ENCODE measurements at regions not wholly inside any gene's neighbourhood (a gene's known extent, or its start where the extent isn't known, plus 50 kb on each side); places are given as distances from the start of the nearest gene placed in this dataset.

DNA sequence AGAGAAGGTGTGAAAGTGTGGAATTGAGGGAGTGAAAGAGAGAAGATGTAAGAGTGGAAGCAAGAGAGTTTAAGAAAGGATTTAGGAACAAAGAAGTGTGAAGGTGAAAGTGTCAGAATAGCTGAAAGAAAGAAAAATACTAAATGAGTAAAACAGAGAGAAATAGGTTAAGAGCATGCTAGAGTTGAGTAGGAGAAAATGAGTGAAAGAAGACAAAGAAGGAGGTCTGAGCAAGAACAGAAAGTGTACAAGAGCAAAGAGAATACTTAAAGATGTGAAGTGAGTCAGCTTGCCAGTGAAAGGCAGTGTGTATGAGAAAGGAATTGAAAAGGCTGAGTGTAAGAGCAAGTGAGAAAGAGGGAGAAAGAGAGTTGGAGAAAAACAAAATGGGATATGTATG is 348.8 kb upstream of the BCHE start:
- H3K9me3 ChIP-seq, result no peaks in the 10 kb centered on the region
- no peak overlapping the region for H3K4me3 ChIP-seq
- no peaks in the 10 kb centered on the region for H3K27me3 ChIP-seq
- no peaks in the 10 kb centered on the region for H3K4me1 ChIP-seq
- no peak overlapping the region for H3K27ac ChIP-seq
- no peak for ATAC-seq
- no peak for TF ChIP-seq POLR2AphosphoS5 (IDR thresholded peaks at IDR 0.05)
- TF ChIP-seq, protein P1, sequence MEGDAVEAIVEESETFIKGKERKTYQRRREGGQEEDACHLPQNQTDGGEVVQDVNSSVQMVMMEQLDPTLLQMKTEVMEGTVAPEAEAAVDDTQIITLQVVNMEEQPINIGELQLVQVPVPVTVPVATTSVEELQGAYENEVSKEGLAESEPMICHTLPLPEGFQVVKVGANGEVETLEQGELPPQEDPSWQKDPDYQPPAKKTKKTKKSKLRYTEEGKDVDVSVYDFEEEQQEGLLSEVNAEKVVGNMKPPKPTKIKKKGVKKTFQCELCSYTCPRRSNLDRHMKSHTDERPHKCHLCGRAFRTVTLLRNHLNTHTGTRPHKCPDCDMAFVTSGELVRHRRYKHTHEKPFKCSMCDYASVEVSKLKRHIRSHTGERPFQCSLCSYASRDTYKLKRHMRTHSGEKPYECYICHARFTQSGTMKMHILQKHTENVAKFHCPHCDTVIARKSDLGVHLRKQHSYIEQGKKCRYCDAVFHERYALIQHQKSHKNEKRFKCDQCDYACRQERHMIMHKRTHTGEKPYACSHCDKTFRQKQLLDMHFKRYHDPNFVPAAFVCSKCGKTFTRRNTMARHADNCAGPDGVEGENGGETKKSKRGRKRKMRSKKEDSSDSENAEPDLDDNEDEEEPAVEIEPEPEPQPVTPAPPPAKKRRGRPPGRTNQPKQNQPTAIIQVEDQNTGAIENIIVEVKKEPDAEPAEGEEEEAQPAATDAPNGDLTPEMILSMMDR (IDR thresholded peaks at IDR 0.05), result no peak
- no peak for TF ChIP-seq EP300 (IDR thresholded peaks at IDR 0.05)
- no peak for TF ChIP-seq POLR2A (IDR thresholded peaks at IDR 0.05)
- no peaks in the 10 kb centered on the region for H3K36me3 ChIP-seq

- Histone ChIP-seq H3K36me3 (no peaks in the 10 kb centered on the region), H3K4me1 (peaks cover 0 to 17% (median 0%) of the 10 kb centered on the region in 3 donors), H3K4me3 (no peak overlapping the region), H3K27ac (no peak overlapping the region), H3K9me3 (no peaks in the 10 kb centered on the region), H3K27me3 (no peaks in the 10 kb centered on the region)
- WGBS, 2 donors (ENCODE audit: low coverage in 1 of 2), result 78% methylated on average over 1 of the region's 1 CpG; no CpG with 5 or more reads in 1 of the 2 donors
- no peak for ATAC-seq
- TF ChIP-seq POLR2AphosphoS5 (IDR thresholded peaks at IDR 0.05) (no peak), EP300 (IDR thresholded peaks at IDR 0.05) (no peak), POLR2A (IDR thresholded peaks at IDR 0.05) (no peak)
- TF ChIP-seq, protein P1 (IDR thresholded peaks at IDR 0.05), result no peak
These were observed 339.9 kb upstream of the BCHE start for GRCh38 chr3:166177130-166177529.

- no peak for ATAC-seq
- no peak for TF ChIP-seq EP300 (IDR thresholded peaks at IDR 0.05)
- no peak for TF ChIP-seq POLR2AphosphoS5 (IDR thresholded peaks at IDR 0.05)
- TF ChIP-seq POLR2A (IDR thresholded peaks at IDR 0.05), result no peak
- TF ChIP-seq, protein P1 (IDR thresholded peaks at IDR 0.05), result no peak
- no peak overlapping the region for H3K4me3 ChIP-seq
- H3K27me3 ChIP-seq, result no peaks in the 10 kb centered on the region
- H3K4me1 ChIP-seq, result peaks cover 0 to 17% (median 0%) of the 10 kb centered on the region in 3 donors
- 30 to 54% methylated on average over 3 of the region's 3 CpGs for WGBS, 2 donors (ENCODE audit: low coverage in 1 of 2)
- no peaks in the 10 kb centered on the region for H3K36me3 ChIP-seq
- H3K27ac ChIP-seq, result peak overlapping the region in 1 of 4 donors; percentile 6
- H3K9me3 ChIP-seq, result no peaks in the 10 kb centered on the region
These were observed 334.5 kb upstream of the BCHE start for GRCh38 chr3:166171695-166172094.

DNA sequence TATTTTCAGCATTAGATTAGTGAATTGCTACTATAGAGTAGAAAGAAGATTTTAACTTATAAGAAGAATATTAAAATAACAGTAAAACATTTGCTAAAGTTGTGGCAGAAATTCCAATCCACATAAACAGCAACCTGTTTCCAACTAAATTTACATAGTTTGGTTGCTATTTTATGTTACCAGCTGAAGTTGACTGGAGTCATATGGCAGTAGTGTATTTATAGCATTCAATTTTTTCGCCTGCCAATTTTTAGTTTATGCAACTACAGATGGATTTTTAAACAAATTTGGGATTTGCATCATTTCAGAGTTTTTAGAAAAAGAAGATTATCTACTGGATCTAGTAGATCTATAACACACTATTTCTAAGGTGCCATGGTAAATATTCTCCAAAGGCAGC is 332.5 kb upstream of the BCHE start:
- H3K4me3 ChIP-seq, result no peak overlapping the region
- 19 to 46% methylated on average over 1 of the region's 1 CpG for WGBS, 2 donors (ENCODE audit: low coverage in 1 of 2)
- peaks cover 0 to 9% (median 0%) of the 10 kb centered on the region in 3 donors for H3K4me1 ChIP-seq
- ATAC-seq, result no peak
- no peaks in the 10 kb centered on the region for H3K27me3 ChIP-seq
- no peak overlapping the region for H3K27ac ChIP-seq
- H3K9me3 ChIP-seq, result no peaks in the 10 kb centered on the region
- H3K36me3 ChIP-seq, result no peaks in the 10 kb centered on the region
- TF ChIP-seq EP300 (IDR thresholded peaks at IDR 0.05) (no peak), POLR2AphosphoS5 (IDR thresholded peaks at IDR 0.05) (no peak), POLR2A (IDR thresholded peaks at IDR 0.05) (no peak)
- TF ChIP-seq, protein P1 (IDR thresholded peaks at IDR 0.05), result no peak

- H3K4me3 ChIP-seq, result no peak overlapping the region
- H3K27ac ChIP-seq, result no peak overlapping the region
- no peaks in the 10 kb centered on the region for H3K4me1 ChIP-seq
- no peak for ATAC-seq
- 93 to 95% methylated on average over 1 of the region's 1 CpG for WGBS, 2 donors (ENCODE audit: low coverage in 1 of 2)
- H3K36me3 ChIP-seq, result no peaks in the 10 kb centered on the region
- H3K9me3 ChIP-seq, result no peaks in the 10 kb centered on the region
- no peaks in the 10 kb centered on the region for H3K27me3 ChIP-seq
- TF ChIP-seq, protein P1 (IDR thresholded peaks at IDR 0.05), result no peak
- TF ChIP-seq EP300 (IDR thresholded peaks at IDR 0.05) (no peak), POLR2AphosphoS5 (IDR thresholded peaks at IDR 0.05) (no peak), POLR2A (IDR thresholded peaks at IDR 0.05) (no peak)
These were observed 290.7 kb upstream of the BCHE start for GRCh38 chr3:166127969-166128368.

All from gastroesophageal sphincter (tissue), 4 donors.